ENCODE measurements at regions not wholly inside any gene's neighbourhood (a gene's known extent, or its start where the extent isn't known, plus 50 kb on each side); places are given as distances from the start of the nearest gene placed in this dataset.
A peak's percentile ranks its signal among the peaks of the same experiment; 100 is the strongest.
"Not testable (repeated sequence)": the region's sequence is repeated elsewhere in the genome, so short reads cannot be mapped to it uniquely, and the experiment has no call there.

- Histone ChIP-seq H3K4me1 (no peaks in the 10 kb centered on the region), H3K27me3 (no peaks in the 10 kb centered on the region), H3K36me3 (no peaks in the 10 kb centered on the region), H3K9me3 (no peaks in the 10 kb centered on the region), H3K4me3 (no peak overlapping the region), H3K27ac (no peak overlapping the region)
- DNase-seq, result peak in 1 of 3 donors; percentile 52
- no peak for TF ChIP-seq CTCF (IDR thresholded peaks at IDR 0.05)
- TF ChIP-seq POLR2A (IDR thresholded peaks at IDR 0.05), result peak in 1 of 2 donors; percentile 27
These were observed 303.9 kb upstream of the SGK1 start for GRCh38 chr6:134621858-134622257.

GRCh38 chr6:134619789-134620188 lies 301.9 kb upstream of the SGK1 start:
- Histone ChIP-seq H3K36me3 (no peaks in the 10 kb centered on the region), H3K27me3 (no peaks in the 10 kb centered on the region), H3K4me1 (no peaks in the 10 kb centered on the region), H3K4me3 (no peak overlapping the region), H3K27ac (no peak overlapping the region), H3K9me3 (no peaks in the 10 kb centered on the region)
- DNase-seq, result no peak
- TF ChIP-seq POLR2A (IDR thresholded peaks at IDR 0.05), result no peak
- no peak for TF ChIP-seq CTCF (IDR thresholded peaks at IDR 0.05)

- DNase-seq, result no peak
- no peak for TF ChIP-seq POLR2A (IDR thresholded peaks at IDR 0.05)
- no peak for TF ChIP-seq CTCF (IDR thresholded peaks at IDR 0.05)
- H3K4me1 ChIP-seq, result no peaks in the 10 kb centered on the region
- no peak overlapping the region for H3K27ac ChIP-seq
- no peaks in the 10 kb centered on the region for H3K27me3 ChIP-seq
- no peaks in the 10 kb centered on the region for H3K36me3 ChIP-seq
- no peak overlapping the region for H3K4me3 ChIP-seq
- H3K9me3 ChIP-seq, result no peaks in the 10 kb centered on the region
These were observed 301.2 kb upstream of the SGK1 start for GRCh38 chr6:134619077-134619476.

- Histone ChIP-seq H3K36me3 (no peaks in the 10 kb centered on the region), H3K27me3 (no peaks in the 10 kb centered on the region), H3K4me3 (no peak overlapping the region), H3K27ac (no peak overlapping the region), H3K4me1 (no peaks in the 10 kb centered on the region), H3K9me3 (no peaks in the 10 kb centered on the region)
- no peak for TF ChIP-seq CTCF (IDR thresholded peaks at IDR 0.05)
- TF ChIP-seq POLR2A (IDR thresholded peaks at IDR 0.05), result no peak
- no peak for DNase-seq
These were observed 296.9 kb upstream of the SGK1 start for GRCh38 chr6:134614606-134615485.

- H3K27me3 ChIP-seq, H3K9me3 ChIP-seq, H3K4me3 ChIP-seq, H3K27ac ChIP-seq, H3K36me3 ChIP-seq, DNase-seq, H3K4me1 ChIP-seq: not testable (repeated sequence)
These were observed 294.2 kb upstream of the SGK1 start for GRCh38 chr6:134612128-134612527.

- H3K36me3 ChIP-seq, result no peaks in the 10 kb centered on the region
- H3K9me3 ChIP-seq, result no peaks in the 10 kb centered on the region
- no peak for DNase-seq
- H3K27me3 ChIP-seq, result no peaks in the 10 kb centered on the region
- H3K27ac ChIP-seq, result no peak overlapping the region
- TF ChIP-seq POLR2A (IDR thresholded peaks at IDR 0.05), result no peak
- TF ChIP-seq CTCF (IDR thresholded peaks at IDR 0.05), result no peak
- H3K4me3 ChIP-seq, result no peak overlapping the region
- H3K4me1 ChIP-seq, result no peaks in the 10 kb centered on the region
These were observed 292.5 kb upstream of the SGK1 start for GRCh38 chr6:134610411-134610810.

All from Peyer's patch (tissue), 4 donors.